Heart right ventricle (tissue), 16 donors: ENCODE measurements at regions not wholly inside any gene's neighbourhood (a gene's known extent, or its start where the extent isn't known, plus 50 kb on each side); places are given as distances from the start of the nearest gene placed in this dataset.

Source experiments
- ATAC-seq, 8 donors: fragments of 200-7000 bp; cut with Tn5 transposase; one replicate each; pipeline ENCODE4 v1.9.1; 2020; ENCODE audit warnings: mild to moderate bottlenecking in 8 of 8, moderate library complexity in 8 of 8, moderate number of reproducible peaks in 1 of 8
- DNase-seq, 2 donors: peaks; one replicate each; pipeline ENCODE4 v3.0.0-alpha.2; 2020
- H3K27ac ChIP-seq, 10 donors: fragments of 200-600 bp; sonication (generic) in 2 of 10; one replicate each; pipeline versions ENCODE4 v1.5.0 to v1.8.0; 2020 to 2022; ENCODE audit warnings: mild to moderate bottlenecking in 3 of 10
- H3K27me3 ChIP-seq, 7 donors: fragments of 200-600 bp; one replicate each; pipeline ENCODE4 v1.8.0; 2021 to 2022; ENCODE audit warnings: mild to moderate bottlenecking in 2 of 7
- H3K36me3 ChIP-seq, 9 donors: fragments of 200-600 bp; sonication (generic) in 1 of 9; one replicate each; pipeline versions ENCODE4 v1.5.0 to v1.8.0; 2020 to 2022; ENCODE audit warnings: mild to moderate bottlenecking in 2 of 9
- H3K4me1 ChIP-seq, 9 donors: fragments of 200-600 bp; sonication (generic) in 1 of 9; one replicate each; pipeline versions ENCODE4 v1.5.0 to v1.8.0; 2020 to 2022; ENCODE audit warnings: mild to moderate bottlenecking in 4 of 9
- H3K4me3 ChIP-seq, 10 donors: fragments of 200-600 bp; sonication (generic) in 2 of 10; one replicate each; pipeline versions ENCODE4 v1.5.0 to v1.8.0; 2020 to 2022; ENCODE audit warnings: mild to moderate bottlenecking in 7 of 10, moderate library complexity in 2 of 10
- H3K9me3 ChIP-seq, 11 donors: fragments of 200-600 bp in 10 of 11; sonication (generic) in 2 of 11; one replicate each; pipeline versions ENCODE4 v1.5.0 to v1.8.0; 2013 to 2022; ENCODE audit warnings: mild to moderate bottlenecking in 2 of 11, control low read depth in 1 of 11, moderate library complexity in 1 of 11
- CTCF ChIP-seq, 9 donors: fragments of 200-600 bp; sonication (generic) in 2 of 9; IDR thresholded peaks; one replicate each; pipeline versions ENCODE4 v1.5.0 to v1.8.0; 2021 to 2022; ENCODE audit warnings: antibody characterized with exemption in 9 of 9, mild to moderate bottlenecking in 5 of 9, moderate library complexity in 1 of 9
- WGBS, 2 donors: extraction: QIAGEN DNeasy Blood & Tissue Kit; methylation state at CpG; one replicate each; pipeline ENCODE4 v1.1.7; 2013; ENCODE audit warnings: inconsistent platforms in 1 of 2; 5-methylcytosine and 5-hydroxymethylcytosine counted together
- intact Hi-C, 10 donors: fragments of 100-400 bp; cut with DNase I; formaldehyde crosslinking; loops; one replicate each; pipeline versions ENCODE4 v1.11.1 to v1.14.2; 2022
- donor health status: Arrhythmogenic right ventricular cardiomyopathy.
- donor health status: ischemic (EF 13 %, LVEDD 7.1; RV severe dilation, severe dysfunction).
- donor health status: healthy with polysubstance abuse.
- donor health status: DM: no; HTN: yes; CAD: no.
- donor health status: DM: no; HTN: no; CAD: no.
- donor health status: ischemic (EF 25% LVEDD 6.9; RV normal size, moderate dysfunction).
- donor health status: ischemic (EF 25% LVEDD 5.7; RV mildly dilated, moderate dysfunction).
- donor health status: healthy.
- donor health status: DM: yes; HTN: yes; CAD: no.
- donor health status: Ischemic cardiomyopathy.
- donor health status: ischemic (EF 35%, LVEDD 5.7; RV mildly dilated, moderate dysfunction).
- donor health status: nonischemic (EF 11% LVEDD 7.7; RV severe dilation, severe dysfunction).
- donor health status: DM: yes; HTN: yes; CAD: no.
- donor health status: PGD.
- donor health status: ischemic (EF 29% LVEDD 5.4; RV normal size, mild dysfunction).
- donor health status: nonischemic (EF 23%, LVEDD 6.1; RV moderate dilation, normal function).

GRCh38 chr1:204736836-204737235, 51.3 kb upstream of the LRRN2 start:
- DNase-seq, result no peak
- no peak for TF ChIP-seq CTCF (IDR thresholded peaks at IDR 0.05)
- WGBS, 2 donors, result 61 to 70% methylated on average over 3 of the region's 3 CpGs

GRCh38 chr1:204738506-204738905, 53.0 kb upstream of the LRRN2 start:
- H3K4me1 ChIP-seq, result no peaks in the 10 kb centered on the region
- DNase-seq (no peak), ATAC-seq (no peak)
- intact Hi-C loops, result no loop called here
- TF ChIP-seq CTCF (IDR thresholded peaks at IDR 0.05), result no peak
- H3K36me3 ChIP-seq, result no peaks in the 10 kb centered on the region
- H3K9me3 ChIP-seq, result peaks cover 0 to 37% (median 6%) of the 10 kb centered on the region in 11 donors
- WGBS, 2 donors, result 85 to 92% methylated on average over 1 of the region's 1 CpG
- peaks cover 6 to 88% (median 55%) of the 10 kb centered on the region in 7 donors for H3K27me3 ChIP-seq
- no peak overlapping the region for H3K27ac ChIP-seq
- no peak overlapping the region for H3K4me3 ChIP-seq

More at GRCh38 chr1:204736836-204737235, 51.3 kb upstream of the LRRN2 start:
- no peak for ATAC-seq
- Histone ChIP-seq H3K4me1 (no peaks in the 10 kb centered on the region), H3K36me3 (no peaks in the 10 kb centered on the region), H3K4me3 (no peak overlapping the region), H3K9me3 (peaks cover 0 to 37% (median 6%) of the 10 kb centered on the region in 11 donors), H3K27ac (no peak overlapping the region), H3K27me3 (peaks cover 6 to 87% (median 53%) of the 10 kb centered on the region in 7 donors)
- intact Hi-C loops, result no loop called here

- intact Hi-C loops, result no loop called here
- peaks cover 0 to 37% (median 6%) of the 10 kb centered on the region in 11 donors for H3K9me3 ChIP-seq
- no peak for TF ChIP-seq CTCF (IDR thresholded peaks at IDR 0.05)
These were observed 54.8 kb upstream of the LRRN2 start for GRCh38 chr1:204740354-204740753.

GRCh38 chr1:204741440-204741839, 55.9 kb upstream of the LRRN2 start:
- no peaks in the 10 kb centered on the region for H3K4me1 ChIP-seq
- DNase-seq (no peak), ATAC-seq (no peak)
- H3K36me3 ChIP-seq, result no peaks in the 10 kb centered on the region
- no peak for TF ChIP-seq CTCF (IDR thresholded peaks at IDR 0.05)
- 80 to 90% methylated on average over 1 of the region's 1 CpG for WGBS, 2 donors
- H3K9me3 ChIP-seq, result peaks cover 0 to 37% (median 6%) of the 10 kb centered on the region in 11 donors
- peaks cover 6 to 77% (median 45%) of the 10 kb centered on the region in 7 donors for H3K27me3 ChIP-seq
- intact Hi-C loops, result no loop called here
- no peak overlapping the region for H3K4me3 ChIP-seq
- no peak overlapping the region for H3K27ac ChIP-seq

More at GRCh38 chr1:204740354-204740753, 54.8 kb upstream of the LRRN2 start:
- Histone ChIP-seq H3K4me1 (no peaks in the 10 kb centered on the region), H3K27me3 (peaks cover 6 to 85% (median 54%) of the 10 kb centered on the region in 7 donors), H3K36me3 (no peaks in the 10 kb centered on the region), H3K4me3 (no peak overlapping the region), H3K27ac (no peak overlapping the region)
- no peak for ATAC-seq
- no peak for DNase-seq
